22Rv1 (cell line): ENCODE measurements at regions not wholly inside any gene's neighbourhood (a gene's known extent, or its start where the extent isn't known, plus 50 kb on each side); places are given as distances from the start of the nearest gene placed in this dataset.
"Not testable (repeated sequence)": the region's sequence is repeated elsewhere in the genome, so short reads cannot be mapped to it uniquely, and the experiment has no call there.

Source experiments
- ZFX ChIP-seq: fragments of 450-650 bp; IDR thresholded peaks from 2 replicates; pipeline ENCODE4 v1.6.1; 2017; ENCODE audit warnings: antibody characterized with exemption, borderline replicate concordance
- TF ChIP-seq, protein P1 (sequence below): fragments of 450-650 bp; IDR thresholded peaks from 2 replicates; pipeline ENCODE4 v1.5.1; 2017; ENCODE audit warnings: mild to moderate bottlenecking

DNA sequence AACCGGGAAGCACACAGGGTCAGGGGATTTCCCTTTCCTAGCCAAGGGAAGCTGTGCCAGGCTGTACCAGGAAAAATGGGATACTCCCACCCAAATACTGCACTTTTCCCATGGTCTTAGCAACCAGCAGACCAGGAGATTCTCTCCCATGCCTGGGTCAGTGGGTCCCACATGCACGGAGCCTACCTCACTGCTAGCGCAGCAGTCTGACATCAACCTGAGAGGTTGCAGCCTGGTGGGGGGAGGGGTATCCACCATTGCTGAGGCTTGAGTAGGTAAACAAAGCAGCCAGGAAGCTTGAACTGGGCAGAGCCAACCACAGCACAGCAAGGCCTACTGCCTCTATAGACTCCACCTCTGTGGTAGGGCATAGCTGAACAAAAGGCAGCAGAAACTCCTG is 85.5 kb upstream of the LRRC4C start:
- TF ChIP-seq, protein P1, sequence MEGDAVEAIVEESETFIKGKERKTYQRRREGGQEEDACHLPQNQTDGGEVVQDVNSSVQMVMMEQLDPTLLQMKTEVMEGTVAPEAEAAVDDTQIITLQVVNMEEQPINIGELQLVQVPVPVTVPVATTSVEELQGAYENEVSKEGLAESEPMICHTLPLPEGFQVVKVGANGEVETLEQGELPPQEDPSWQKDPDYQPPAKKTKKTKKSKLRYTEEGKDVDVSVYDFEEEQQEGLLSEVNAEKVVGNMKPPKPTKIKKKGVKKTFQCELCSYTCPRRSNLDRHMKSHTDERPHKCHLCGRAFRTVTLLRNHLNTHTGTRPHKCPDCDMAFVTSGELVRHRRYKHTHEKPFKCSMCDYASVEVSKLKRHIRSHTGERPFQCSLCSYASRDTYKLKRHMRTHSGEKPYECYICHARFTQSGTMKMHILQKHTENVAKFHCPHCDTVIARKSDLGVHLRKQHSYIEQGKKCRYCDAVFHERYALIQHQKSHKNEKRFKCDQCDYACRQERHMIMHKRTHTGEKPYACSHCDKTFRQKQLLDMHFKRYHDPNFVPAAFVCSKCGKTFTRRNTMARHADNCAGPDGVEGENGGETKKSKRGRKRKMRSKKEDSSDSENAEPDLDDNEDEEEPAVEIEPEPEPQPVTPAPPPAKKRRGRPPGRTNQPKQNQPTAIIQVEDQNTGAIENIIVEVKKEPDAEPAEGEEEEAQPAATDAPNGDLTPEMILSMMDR = not testable (repeated sequence)
- TF ChIP-seq ZFX = not testable (repeated sequence)
